ENCODE measurements at regions not wholly inside any gene's neighbourhood (a gene's known extent, or its start where the extent isn't known, plus 50 kb on each side); places are given as distances from the start of the nearest gene placed in this dataset.

DNA sequence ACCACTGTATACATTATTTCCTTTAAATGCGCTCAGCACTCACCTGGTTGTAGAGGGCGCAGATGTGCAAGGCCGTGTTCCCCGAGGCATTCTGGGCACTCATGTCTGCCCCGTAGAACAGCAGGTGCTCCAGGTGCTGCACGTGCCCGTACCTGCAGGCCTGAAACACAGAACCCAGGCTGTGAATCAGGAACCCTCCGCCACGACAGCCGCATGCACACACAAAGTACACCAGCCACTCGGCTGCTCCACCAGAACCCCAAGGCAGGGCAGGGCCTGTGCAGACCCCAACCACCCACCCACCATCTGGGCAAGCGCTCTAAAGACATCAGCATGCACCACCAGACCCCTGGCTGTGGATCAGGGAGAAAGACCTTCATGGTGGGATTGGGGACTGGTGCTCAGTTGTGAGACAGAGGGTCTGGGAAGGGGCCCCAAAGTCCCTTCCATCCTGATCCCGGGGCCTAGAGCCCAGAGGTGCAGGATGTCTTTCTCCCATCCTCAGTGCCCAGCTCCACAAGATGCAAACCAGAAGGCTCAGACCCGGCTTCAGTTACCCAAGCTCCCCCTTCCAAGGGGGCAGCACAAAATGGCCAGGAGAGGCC lies 177.2 kb downstream of the SHANK2 start:
- Histone ChIP-seq H3K4me3 (ENCODE audit: low read length) (no peak overlapping the region), H3K27ac (ENCODE audit: low read depth, low read length) (no peak overlapping the region), H3K9me3 (ENCODE audit: low read length) (no peaks in the 10 kb centered on the region), H3K27me3 (ENCODE audit: insufficient read depth, low read length, poor library complexity, severe bottlenecking) (peaks cover 3% of the 10 kb centered on the region), H3K36me3 (ENCODE audit: insufficient read depth, low read length) (no peaks in the 10 kb centered on the region), H3K4me1 (ENCODE audit: insufficient read depth, low read length) (no peaks in the 10 kb centered on the region)
- no peaks in the 10 kb centered on the region for H3K4me1 Mint-ChIP-seq
- CTCF ChIA-PET: no interaction called here
- no peak overlapping the region for H3K4me3 Mint-ChIP-seq
- H3K9me3 Mint-ChIP-seq: peaks cover 0 to 3% (median 0%) of the 10 kb centered on the region in 5 donors
- H3K27ac Mint-ChIP-seq: no peak overlapping the region
- H3K36me3 Mint-ChIP-seq: no peaks in the 10 kb centered on the region
- DNase-seq: no peak
- H3K27me3 Mint-ChIP-seq: peaks cover 3 to 21% of the 10 kb centered on the region in 2 donors
- POLR2A ChIA-PET: no interaction called here

DNA sequence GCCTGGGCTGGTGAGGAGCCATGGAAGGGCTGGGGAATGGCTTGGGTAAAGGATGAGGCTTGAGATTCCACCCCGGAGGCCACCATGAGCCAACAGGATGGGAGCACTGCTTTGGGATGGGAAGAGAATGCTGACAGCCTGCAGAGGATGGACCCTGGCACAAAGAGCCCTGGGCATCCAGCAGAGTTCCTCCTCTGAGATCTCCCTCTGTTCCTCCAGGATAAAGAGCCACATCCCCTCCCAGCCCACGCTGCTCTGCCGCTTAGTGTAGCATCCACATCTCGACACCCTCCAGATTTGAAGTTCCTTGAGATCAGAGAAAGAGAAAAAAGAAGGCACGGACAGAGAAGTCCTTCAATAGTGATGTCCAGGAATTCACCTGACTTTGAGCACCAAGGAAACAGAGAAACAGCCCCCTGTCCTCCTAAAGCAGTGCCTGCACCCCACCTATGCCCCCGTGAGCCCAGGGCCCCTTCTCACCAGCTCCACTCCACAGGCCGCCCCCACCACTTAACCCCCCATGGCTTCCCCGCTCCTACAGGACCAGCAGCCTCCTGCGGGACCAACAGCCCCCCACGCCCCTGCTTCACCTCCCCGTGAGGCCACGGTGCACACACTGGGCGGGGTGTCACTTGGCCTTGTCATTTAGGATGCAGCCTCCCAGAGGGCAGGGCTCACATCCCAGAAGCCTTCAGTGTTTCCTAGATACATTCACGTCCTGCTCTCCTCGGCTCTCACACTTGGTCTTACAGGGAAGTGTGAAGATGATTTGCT lies 180.5 kb downstream of the SHANK2 start:
- POLR2A ChIA-PET: no interaction called here
- Mint-ChIP-seq H3K4me1 (no peaks in the 10 kb centered on the region), H3K36me3 (no peaks in the 10 kb centered on the region), H3K27me3 (peaks cover 1 to 17% of the 10 kb centered on the region in 2 donors), H3K27ac (no peak overlapping the region), H3K9me3 (peaks cover 0 to 2% (median 0%) of the 10 kb centered on the region in 5 donors), H3K4me3 (no peak overlapping the region)
- no peak for DNase-seq
- H3K27ac ChIP-seq (ENCODE audit: low read depth, low read length): no peak overlapping the region
- H3K36me3 ChIP-seq (ENCODE audit: insufficient read depth, low read length): no peaks in the 10 kb centered on the region
- H3K4me1 ChIP-seq (ENCODE audit: insufficient read depth, low read length): no peaks in the 10 kb centered on the region
- CTCF ChIA-PET: no interaction called here
- no peak overlapping the region for H3K4me3 ChIP-seq (ENCODE audit: low read length)
- no peaks in the 10 kb centered on the region for H3K9me3 ChIP-seq (ENCODE audit: low read length)
- peaks cover 2% of the 10 kb centered on the region for H3K27me3 ChIP-seq (ENCODE audit: insufficient read depth, low read length, poor library complexity, severe bottlenecking)

DNA sequence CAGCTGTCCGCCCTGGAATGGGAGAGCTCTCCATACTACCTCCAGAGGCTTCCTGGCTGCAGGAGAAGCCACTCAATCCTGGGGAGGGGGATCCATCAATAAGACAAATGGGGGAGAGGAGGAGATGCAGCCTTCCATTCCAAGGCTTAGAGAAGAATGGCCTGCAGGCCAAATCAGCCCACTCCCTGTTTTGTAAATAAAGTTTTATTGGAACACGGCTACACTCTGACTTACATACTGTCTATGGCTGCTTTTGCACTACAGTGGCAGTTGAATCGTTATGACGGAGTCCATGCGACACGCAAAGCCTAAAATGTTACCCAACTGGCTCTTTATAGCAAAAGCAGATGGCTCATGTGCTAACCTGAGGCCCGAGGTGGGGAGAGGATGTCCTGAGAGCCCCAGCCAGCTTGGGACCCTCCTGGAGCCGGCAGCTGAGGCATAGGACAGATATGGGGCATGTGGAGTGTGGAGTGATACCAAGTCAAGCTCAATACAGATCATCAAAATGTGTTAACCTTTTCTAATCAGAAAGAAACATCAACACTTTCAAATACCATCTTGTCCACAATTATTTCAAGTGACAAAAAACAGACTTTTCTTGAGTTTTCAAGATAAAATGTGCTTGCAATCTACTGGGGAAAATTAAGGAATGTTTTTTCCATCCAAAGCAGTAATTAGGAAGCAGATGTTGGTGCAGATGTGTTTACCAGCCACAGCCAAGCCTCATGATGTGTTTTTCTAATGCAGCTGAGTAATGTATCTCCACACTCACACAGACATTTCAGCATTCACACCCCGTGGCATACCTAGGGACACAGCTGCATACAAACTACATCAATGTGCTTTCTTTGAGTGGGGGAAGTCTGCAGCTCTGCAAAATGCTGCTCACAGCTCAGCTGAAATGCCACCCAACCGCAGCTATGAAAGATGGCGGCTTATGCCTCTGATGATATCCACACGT lies 181.6 kb downstream of the SHANK2 start:
- no peak overlapping the region for H3K27ac ChIP-seq (ENCODE audit: low read depth, low read length)
- H3K9me3 ChIP-seq (ENCODE audit: low read length): no peaks in the 10 kb centered on the region
- Mint-ChIP-seq H3K27ac (no peak overlapping the region), H3K9me3 (peaks cover 0 to 2% (median 0%) of the 10 kb centered on the region in 5 donors), H3K36me3 (no peaks in the 10 kb centered on the region), H3K4me1 (no peaks in the 10 kb centered on the region), H3K4me3 (no peak overlapping the region), H3K27me3 (peaks cover 1 to 8% of the 10 kb centered on the region in 2 donors)
- no peak for DNase-seq
- H3K27me3 ChIP-seq (ENCODE audit: insufficient read depth, low read length, poor library complexity, severe bottlenecking): no peaks in the 10 kb centered on the region
- ChIA-PET POLR2A (no interaction called here), CTCF (no interaction called here)
- no peaks in the 10 kb centered on the region for H3K36me3 ChIP-seq (ENCODE audit: insufficient read depth, low read length)
- H3K4me1 ChIP-seq (ENCODE audit: insufficient read depth, low read length): no peaks in the 10 kb centered on the region
- no peak overlapping the region for H3K4me3 ChIP-seq (ENCODE audit: low read length)

DNA sequence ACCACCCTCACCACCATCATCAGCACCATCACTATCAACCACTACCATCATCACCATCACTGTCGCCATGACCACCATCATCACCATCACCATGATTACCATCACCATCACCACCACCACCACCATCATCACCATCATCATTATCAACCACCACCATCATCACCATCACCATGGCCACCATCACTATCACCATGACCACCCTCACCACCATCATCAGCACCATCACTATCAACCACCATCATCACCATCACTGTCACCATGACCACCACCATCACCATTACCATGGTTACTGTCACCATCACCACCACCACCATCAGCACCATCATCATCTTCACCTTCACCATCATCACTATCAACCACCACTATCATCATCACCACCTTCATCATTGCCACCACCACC lies 183.4 kb downstream of the SHANK2 start:
- no peak overlapping the region for H3K4me3 Mint-ChIP-seq
- Histone ChIP-seq H3K4me1 (ENCODE audit: insufficient read depth, low read length) (no peaks in the 10 kb centered on the region), H3K27me3 (ENCODE audit: insufficient read depth, low read length, poor library complexity, severe bottlenecking) (no peaks in the 10 kb centered on the region), H3K9me3 (ENCODE audit: low read length) (no peaks in the 10 kb centered on the region), H3K4me3 (ENCODE audit: low read length) (no peak overlapping the region), H3K27ac (ENCODE audit: low read depth, low read length) (no peak overlapping the region), H3K36me3 (ENCODE audit: insufficient read depth, low read length) (no peaks in the 10 kb centered on the region)
- H3K27me3 Mint-ChIP-seq: peaks cover 10 to 16% of the 10 kb centered on the region in 2 donors
- ChIA-PET POLR2A (no interaction called here), CTCF (no interaction called here)
- H3K4me1 Mint-ChIP-seq: no peaks in the 10 kb centered on the region
- H3K36me3 Mint-ChIP-seq: peaks cover 0 to 1% (median 0%) of the 10 kb centered on the region in 3 donors
- no peak for DNase-seq
- no peak overlapping the region for H3K27ac Mint-ChIP-seq
- peaks cover 0 to 2% (median 0%) of the 10 kb centered on the region in 5 donors for H3K9me3 Mint-ChIP-seq

DNA sequence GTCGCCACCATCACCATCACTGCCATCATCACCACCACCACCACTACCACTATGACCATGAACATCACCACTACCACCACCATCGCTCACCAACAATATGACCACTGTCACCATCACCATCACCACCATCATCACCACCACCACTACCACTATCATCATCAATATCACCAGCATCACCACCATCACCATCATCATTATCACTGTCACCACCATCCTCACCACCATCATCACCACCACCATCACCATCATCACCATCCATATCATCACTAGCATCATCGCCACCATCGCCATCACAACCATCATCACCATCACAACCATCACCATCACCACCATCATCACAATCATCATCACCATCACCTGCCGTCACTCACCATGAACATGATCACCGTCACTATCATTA lies 184.6 kb downstream of the SHANK2 start:
- no peak overlapping the region for H3K27ac Mint-ChIP-seq
- ChIA-PET CTCF (no interaction called here), POLR2A (no interaction called here)
- peaks cover 17 to 27% of the 10 kb centered on the region in 2 donors for H3K27me3 Mint-ChIP-seq
- peaks cover 0 to 2% (median 0%) of the 10 kb centered on the region in 3 donors for H3K36me3 Mint-ChIP-seq
- Histone ChIP-seq H3K27me3 (ENCODE audit: insufficient read depth, low read length, poor library complexity, severe bottlenecking) (no peaks in the 10 kb centered on the region), H3K27ac (ENCODE audit: low read depth, low read length) (no peak overlapping the region), H3K4me1 (ENCODE audit: insufficient read depth, low read length) (no peaks in the 10 kb centered on the region), H3K4me3 (ENCODE audit: low read length) (no peak overlapping the region), H3K36me3 (ENCODE audit: insufficient read depth, low read length) (no peaks in the 10 kb centered on the region), H3K9me3 (ENCODE audit: low read length) (no peaks in the 10 kb centered on the region)
- H3K4me3 Mint-ChIP-seq: no peak overlapping the region
- no peak for DNase-seq
- H3K9me3 Mint-ChIP-seq: peaks cover 0 to 4% (median 0%) of the 10 kb centered on the region in 5 donors
- no peaks in the 10 kb centered on the region for H3K4me1 Mint-ChIP-seq

DNA sequence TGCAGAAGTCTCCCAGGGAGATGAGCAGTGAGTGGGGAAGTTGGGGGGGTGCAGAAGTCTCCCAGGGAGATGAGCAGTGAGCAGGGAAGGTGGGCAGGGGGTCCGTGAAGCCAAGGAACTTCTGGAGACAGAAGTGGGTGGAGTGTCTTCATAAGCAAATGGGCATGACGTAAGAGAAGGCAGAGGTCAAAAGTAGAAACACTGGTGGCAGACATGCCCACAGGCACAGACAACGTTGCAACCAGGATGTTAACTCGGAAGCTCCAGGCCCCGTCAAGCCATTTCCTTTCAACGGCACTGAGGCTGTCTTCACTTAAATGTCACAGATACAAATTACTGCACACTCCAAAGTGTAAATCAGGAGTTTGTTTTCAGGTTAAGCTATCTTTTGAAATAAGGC lies 186.1 kb downstream of the SHANK2 start:
- H3K4me3 ChIP-seq (ENCODE audit: low read length): no peak overlapping the region
- POLR2A ChIA-PET: no interaction called here
- no peaks in the 10 kb centered on the region for H3K4me1 ChIP-seq (ENCODE audit: insufficient read depth, low read length)
- DNase-seq: no peak
- Mint-ChIP-seq H3K27me3 (peaks cover 22 to 29% of the 10 kb centered on the region in 2 donors), H3K27ac (no peak overlapping the region), H3K36me3 (peaks cover 0 to 2% (median 0%) of the 10 kb centered on the region in 3 donors), H3K9me3 (peaks cover 0 to 3% (median 0%) of the 10 kb centered on the region in 5 donors), H3K4me3 (no peak overlapping the region), H3K4me1 (no peaks in the 10 kb centered on the region)
- no peaks in the 10 kb centered on the region for H3K9me3 ChIP-seq (ENCODE audit: low read length)
- CTCF ChIA-PET: no interaction called here
- no peak overlapping the region for H3K27ac ChIP-seq (ENCODE audit: low read depth, low read length)
- no peaks in the 10 kb centered on the region for H3K27me3 ChIP-seq (ENCODE audit: insufficient read depth, low read length, poor library complexity, severe bottlenecking)
- H3K36me3 ChIP-seq (ENCODE audit: insufficient read depth, low read length): no peaks in the 10 kb centered on the region

DNA sequence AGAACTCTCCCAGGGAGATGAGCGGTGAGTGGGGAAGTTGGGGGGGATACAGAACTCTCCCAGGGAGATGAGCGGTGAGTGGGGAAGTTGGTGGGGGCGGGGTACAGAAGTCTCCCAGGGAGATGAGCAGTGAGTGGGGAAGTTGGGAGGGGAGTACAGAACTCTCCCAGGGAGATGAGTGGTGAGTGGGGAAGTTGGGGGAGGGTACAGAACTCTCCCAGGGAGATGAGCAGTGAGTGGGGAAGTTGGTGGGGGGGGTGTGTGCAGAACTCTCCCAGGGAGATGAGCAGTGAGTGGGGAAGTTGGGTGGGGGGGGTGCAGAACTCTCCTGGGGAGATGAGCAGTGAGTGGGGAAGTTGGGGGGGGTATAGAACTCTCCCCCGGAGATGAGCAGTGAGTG lies 186.5 kb downstream of the SHANK2 start:
- Histone ChIP-seq H3K27ac (ENCODE audit: low read depth, low read length) (no peak overlapping the region), H3K9me3 (ENCODE audit: low read length) (no peaks in the 10 kb centered on the region), H3K4me1 (ENCODE audit: insufficient read depth, low read length) (no peaks in the 10 kb centered on the region), H3K36me3 (ENCODE audit: insufficient read depth, low read length) (no peaks in the 10 kb centered on the region), H3K4me3 (ENCODE audit: low read length) (no peak overlapping the region), H3K27me3 (ENCODE audit: insufficient read depth, low read length, poor library complexity, severe bottlenecking) (no peaks in the 10 kb centered on the region)
- Mint-ChIP-seq H3K36me3 (peaks cover 0 to 2% (median 0%) of the 10 kb centered on the region in 3 donors), H3K9me3 (peaks cover 0 to 3% (median 0%) of the 10 kb centered on the region in 5 donors), H3K4me3 (no peak overlapping the region), H3K27ac (no peak overlapping the region), H3K27me3 (peaks cover 22 to 29% of the 10 kb centered on the region in 2 donors), H3K4me1 (no peaks in the 10 kb centered on the region)
- ChIA-PET POLR2A (no interaction called here), CTCF (no interaction called here)
- no peak for DNase-seq
